GM23338 (cell line): ENCODE measurements at regions not wholly inside any gene's neighbourhood (a gene's known extent, or its start where the extent isn't known, plus 50 kb on each side); places are given as distances from the start of the nearest gene placed in this dataset.

Source experiments
- CREB1 ChIP-seq: fragments of 250-450 bp; sonication (Bioruptor Pico); IDR thresholded peaks from 2 replicates; pipeline ENCODE4 v1.5.0; 2020; ENCODE audit warnings: low read depth, mild to moderate bottlenecking, moderate library complexity
- EZH2 ChIP-seq: fragments of 200-600 bp; sonication (generic); IDR thresholded peaks from one replicate; pipeline ENCODE4 v1.8.0; 2017; ENCODE audit warnings: antibody characterized with exemption, mild to moderate bottlenecking, low read depth; ENCODE audit not compliant: unreplicated experiment
- EZH2phosphoT487 ChIP-seq: fragments of 200-600 bp; sonication (generic); IDR thresholded peaks from one replicate; pipeline ENCODE4 v1.8.1; 2018; ENCODE audit warnings: antibody characterized with exemption; ENCODE audit not compliant: unreplicated experiment
- JUNB ChIP-seq: IDR thresholded peaks from one replicate; pipeline ENCODE4 v1.6.1; 2016; ENCODE audit warnings: antibody characterized with exemption; ENCODE audit not compliant: unreplicated experiment
- POLR2AphosphoS5 ChIP-seq: IDR thresholded peaks from 2 replicates; pipeline ENCODE4 v1.6.1; 2016; ENCODE audit warnings: antibody characterized with exemption, low read depth
- TF ChIP-seq, protein P1 (sequence below), 2 experiments: fragments of 200-600 bp in 1 of 2; sonication (generic) in 1 of 2; conservative IDR thresholded peaks; 2 replicates each; pipeline versions ENCODE4 v1.5.1 to v1.6.1; 2016 to 2017; ENCODE audit warnings: antibody characterized with exemption in 2 of 2, low read depth in 2 of 2, mild to moderate bottlenecking in 2 of 2, moderate library complexity in 1 of 2
- TF ChIP-seq, protein P2 (sequence below): IDR thresholded peaks from one replicate; pipeline ENCODE4 v1.6.1; 2018; ENCODE audit warnings: antibody characterized with exemption; ENCODE audit not compliant: unreplicated experiment
- TF ChIP-seq, protein P3 (sequence below): IDR thresholded peaks from 2 replicates; pipeline ENCODE4 v1.6.1; 2016; ENCODE audit warnings: antibody characterized with exemption

DNA sequence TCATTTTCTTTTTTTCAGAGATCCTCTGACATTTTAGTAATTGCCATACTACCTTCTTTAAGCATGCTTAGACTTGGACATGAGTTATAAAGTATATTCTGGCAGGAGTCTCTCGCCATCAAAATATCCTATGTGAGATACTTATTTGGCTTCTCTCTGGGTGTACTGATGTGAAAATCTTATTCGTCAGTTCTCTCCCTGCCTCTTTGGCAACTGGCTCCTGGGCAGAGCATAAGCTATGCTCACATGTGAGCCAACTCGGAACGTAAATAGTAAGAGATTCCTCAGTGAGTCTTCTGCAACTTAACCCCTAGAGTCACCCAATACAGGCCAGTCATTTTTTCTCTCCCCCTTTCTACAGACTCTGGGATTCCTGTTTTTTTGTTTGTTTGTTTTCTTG, 91.6 kb downstream of the MAGEB17 start:
- TF ChIP-seq, protein P1, sequence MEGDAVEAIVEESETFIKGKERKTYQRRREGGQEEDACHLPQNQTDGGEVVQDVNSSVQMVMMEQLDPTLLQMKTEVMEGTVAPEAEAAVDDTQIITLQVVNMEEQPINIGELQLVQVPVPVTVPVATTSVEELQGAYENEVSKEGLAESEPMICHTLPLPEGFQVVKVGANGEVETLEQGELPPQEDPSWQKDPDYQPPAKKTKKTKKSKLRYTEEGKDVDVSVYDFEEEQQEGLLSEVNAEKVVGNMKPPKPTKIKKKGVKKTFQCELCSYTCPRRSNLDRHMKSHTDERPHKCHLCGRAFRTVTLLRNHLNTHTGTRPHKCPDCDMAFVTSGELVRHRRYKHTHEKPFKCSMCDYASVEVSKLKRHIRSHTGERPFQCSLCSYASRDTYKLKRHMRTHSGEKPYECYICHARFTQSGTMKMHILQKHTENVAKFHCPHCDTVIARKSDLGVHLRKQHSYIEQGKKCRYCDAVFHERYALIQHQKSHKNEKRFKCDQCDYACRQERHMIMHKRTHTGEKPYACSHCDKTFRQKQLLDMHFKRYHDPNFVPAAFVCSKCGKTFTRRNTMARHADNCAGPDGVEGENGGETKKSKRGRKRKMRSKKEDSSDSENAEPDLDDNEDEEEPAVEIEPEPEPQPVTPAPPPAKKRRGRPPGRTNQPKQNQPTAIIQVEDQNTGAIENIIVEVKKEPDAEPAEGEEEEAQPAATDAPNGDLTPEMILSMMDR (conservative IDR thresholded peaks at IDR 0.05; ENCODE audit: low read depth in 2 of 2) = no peak
- TF ChIP-seq EZH2 (no peak), CREB1 (no peak), JUNB (no peak), EZH2phosphoT487 (no peak), POLR2AphosphoS5 (no peak)
- TF ChIP-seq, protein P2, sequence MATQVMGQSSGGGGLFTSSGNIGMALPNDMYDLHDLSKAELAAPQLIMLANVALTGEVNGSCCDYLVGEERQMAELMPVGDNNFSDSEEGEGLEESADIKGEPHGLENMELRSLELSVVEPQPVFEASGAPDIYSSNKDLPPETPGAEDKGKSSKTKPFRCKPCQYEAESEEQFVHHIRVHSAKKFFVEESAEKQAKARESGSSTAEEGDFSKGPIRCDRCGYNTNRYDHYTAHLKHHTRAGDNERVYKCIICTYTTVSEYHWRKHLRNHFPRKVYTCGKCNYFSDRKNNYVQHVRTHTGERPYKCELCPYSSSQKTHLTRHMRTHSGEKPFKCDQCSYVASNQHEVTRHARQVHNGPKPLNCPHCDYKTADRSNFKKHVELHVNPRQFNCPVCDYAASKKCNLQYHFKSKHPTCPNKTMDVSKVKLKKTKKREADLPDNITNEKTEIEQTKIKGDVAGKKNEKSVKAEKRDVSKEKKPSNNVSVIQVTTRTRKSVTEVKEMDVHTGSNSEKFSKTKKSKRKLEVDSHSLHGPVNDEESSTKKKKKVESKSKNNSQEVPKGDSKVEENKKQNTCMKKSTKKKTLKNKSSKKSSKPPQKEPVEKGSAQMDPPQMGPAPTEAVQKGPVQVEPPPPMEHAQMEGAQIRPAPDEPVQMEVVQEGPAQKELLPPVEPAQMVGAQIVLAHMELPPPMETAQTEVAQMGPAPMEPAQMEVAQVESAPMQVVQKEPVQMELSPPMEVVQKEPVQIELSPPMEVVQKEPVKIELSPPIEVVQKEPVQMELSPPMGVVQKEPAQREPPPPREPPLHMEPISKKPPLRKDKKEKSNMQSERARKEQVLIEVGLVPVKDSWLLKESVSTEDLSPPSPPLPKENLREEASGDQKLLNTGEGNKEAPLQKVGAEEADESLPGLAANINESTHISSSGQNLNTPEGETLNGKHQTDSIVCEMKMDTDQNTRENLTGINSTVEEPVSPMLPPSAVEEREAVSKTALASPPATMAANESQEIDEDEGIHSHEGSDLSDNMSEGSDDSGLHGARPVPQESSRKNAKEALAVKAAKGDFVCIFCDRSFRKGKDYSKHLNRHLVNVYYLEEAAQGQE = no peak
- TF ChIP-seq, protein P3, sequence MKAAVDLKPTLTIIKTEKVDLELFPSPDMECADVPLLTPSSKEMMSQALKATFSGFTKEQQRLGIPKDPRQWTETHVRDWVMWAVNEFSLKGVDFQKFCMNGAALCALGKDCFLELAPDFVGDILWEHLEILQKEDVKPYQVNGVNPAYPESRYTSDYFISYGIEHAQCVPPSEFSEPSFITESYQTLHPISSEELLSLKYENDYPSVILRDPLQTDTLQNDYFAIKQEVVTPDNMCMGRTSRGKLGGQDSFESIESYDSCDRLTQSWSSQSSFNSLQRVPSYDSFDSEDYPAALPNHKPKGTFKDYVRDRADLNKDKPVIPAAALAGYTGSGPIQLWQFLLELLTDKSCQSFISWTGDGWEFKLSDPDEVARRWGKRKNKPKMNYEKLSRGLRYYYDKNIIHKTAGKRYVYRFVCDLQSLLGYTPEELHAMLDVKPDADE = no peak
